Tibial artery (tissue), 4 donors: ENCODE measurements at regions not wholly inside any gene's neighbourhood (a gene's known extent, or its start where the extent isn't known, plus 50 kb on each side); places are given as distances from the start of the nearest gene placed in this dataset.

Source experiments
- DNase-seq, 2 donors: peaks; one replicate each; pipeline ENCODE4 v3.0.0-alpha.2; 2019
- H3K27ac ChIP-seq, 2 donors: fragments of 200-600 bp; sonication (generic) in 1 of 2; 1 replicate in 1 of 2; 2 replicates in 1 of 2; pipeline ENCODE4 v1.5.1; 2018 to 2019; ENCODE audit warnings: mild to moderate bottlenecking in 1 of 2
- H3K27me3 ChIP-seq, 2 donors: fragments of 200-600 bp; sonication (generic) in 1 of 2; one replicate each; pipeline versions ENCODE4 v1.5.1 to v1.6.0; 2016 to 2019
- H3K36me3 ChIP-seq, 3 donors: fragments of 200-600 bp; sonication (generic) in 2 of 3; one replicate each; pipeline ENCODE4 v1.5.1; 2016 to 2019; ENCODE audit warnings: mild to moderate bottlenecking in 2 of 3
- H3K4me1 ChIP-seq, 4 donors: fragments of 200-600 bp; sonication (generic) in 2 of 4; 1 replicate in 3 of 4; 2 replicates in 1 of 4; pipeline ENCODE4 v1.5.1; 2016 to 2019
- H3K4me3 ChIP-seq, 2 donors: fragments of 200-600 bp; sonication (generic) in 1 of 2; 1 replicate in 1 of 2; 2 replicates in 1 of 2; pipeline ENCODE4 v1.5.1; 2018 to 2019; ENCODE audit warnings: mild to moderate bottlenecking in 2 of 2
- H3K9me3 ChIP-seq, 3 donors: fragments of 200-600 bp; sonication (generic) in 1 of 3; one replicate each; pipeline ENCODE4 v1.5.1; 2016 to 2019
- CTCF ChIP-seq, 2 experiments: fragments of 200-600 bp in 1 of 2; fragments of 450-650 bp in 1 of 2; IDR thresholded peaks; one replicate each; pipeline ENCODE4 v1.5.1; 2017 to 2019; ENCODE audit warnings: antibody characterized with exemption in 2 of 2, mild to moderate bottlenecking in 1 of 2, moderate library complexity in 1 of 2
- intact Hi-C: fragments of 100-400 bp; cut with DNase I; formaldehyde crosslinking; loops from one replicate; pipeline ENCODE4 v1.15.0; 2023; ENCODE audit warnings: low total_unique reads

- DNase-seq, result no peak
- no peak overlapping the region for H3K4me3 ChIP-seq
- TF ChIP-seq CTCF (IDR thresholded peaks at IDR 0.05), result no peak
- intact Hi-C loops, result no loop called here
- no peaks in the 10 kb centered on the region for H3K9me3 ChIP-seq
- no peak overlapping the region for H3K27ac ChIP-seq
- no peaks in the 10 kb centered on the region for H3K4me1 ChIP-seq
- H3K27me3 ChIP-seq, result no peaks in the 10 kb centered on the region
- H3K36me3 ChIP-seq, result no peaks in the 10 kb centered on the region
Measured at GRCh38 chr13:56923626-56924140, 217.0 kb upstream of the PRR20A start.

GRCh38 chr13:56924401-56924800 is 216.3 kb upstream of the PRR20A start:
- H3K9me3 ChIP-seq, result no peaks in the 10 kb centered on the region
- DNase-seq, result no peak
- no peak for TF ChIP-seq CTCF (IDR thresholded peaks at IDR 0.05)
- H3K27ac ChIP-seq, result no peak overlapping the region
- intact Hi-C loops, result no loop called here
- H3K27me3 ChIP-seq, result no peaks in the 10 kb centered on the region
- H3K4me1 ChIP-seq, result no peaks in the 10 kb centered on the region
- no peaks in the 10 kb centered on the region for H3K36me3 ChIP-seq
- H3K4me3 ChIP-seq, result no peak overlapping the region

GRCh38 chr13:56932104-56932503 is 208.6 kb upstream of the PRR20A start:
- H3K9me3 ChIP-seq, result no peaks in the 10 kb centered on the region
- H3K4me1 ChIP-seq, result no peaks in the 10 kb centered on the region
- H3K36me3 ChIP-seq, result no peaks in the 10 kb centered on the region
- no peaks in the 10 kb centered on the region for H3K27me3 ChIP-seq
- no peak for TF ChIP-seq CTCF (IDR thresholded peaks at IDR 0.05)
- H3K27ac ChIP-seq, result no peak overlapping the region
- intact Hi-C loops, result no loop called here
- H3K4me3 ChIP-seq, result no peak overlapping the region
- DNase-seq, result no peak

- Histone ChIP-seq H3K36me3 (no peaks in the 10 kb centered on the region), H3K9me3 (no peaks in the 10 kb centered on the region), H3K4me3 (no peak overlapping the region), H3K27me3 (no peaks in the 10 kb centered on the region), H3K27ac (no peak overlapping the region), H3K4me1 (no peaks in the 10 kb centered on the region)
- no peak for DNase-seq
- intact Hi-C loops, result no loop called here
- no peak for TF ChIP-seq CTCF (IDR thresholded peaks at IDR 0.05)
Measured at GRCh38 chr13:56953965-56954364, 186.8 kb upstream of the PRR20A start.

- Histone ChIP-seq H3K36me3 (no peaks in the 10 kb centered on the region), H3K9me3 (no peaks in the 10 kb centered on the region), H3K27ac (no peak overlapping the region), H3K4me3 (no peak overlapping the region), H3K27me3 (no peaks in the 10 kb centered on the region), H3K4me1 (no peaks in the 10 kb centered on the region)
- no peak for TF ChIP-seq CTCF (IDR thresholded peaks at IDR 0.05)
- intact Hi-C loops, result no loop called here
- no peak for DNase-seq
Measured at GRCh38 chr13:56975647-56976046, 165.1 kb upstream of the PRR20A start.

- no peaks in the 10 kb centered on the region for H3K27me3 ChIP-seq
- no peaks in the 10 kb centered on the region for H3K4me1 ChIP-seq
- no peak for TF ChIP-seq CTCF (IDR thresholded peaks at IDR 0.05)
- no peak overlapping the region for H3K27ac ChIP-seq
- no peak overlapping the region for H3K4me3 ChIP-seq
- no peaks in the 10 kb centered on the region for H3K9me3 ChIP-seq
- no peaks in the 10 kb centered on the region for H3K36me3 ChIP-seq
- intact Hi-C loops, result no loop called here
- no peak for DNase-seq
Measured at GRCh38 chr13:56980856-56981255, 159.9 kb upstream of the PRR20A start.
